MM.1S (cell line): ENCODE measurements at regions not wholly inside any gene's neighbourhood (a gene's known extent, or its start where the extent isn't known, plus 50 kb on each side); places are given as distances from the start of the nearest gene placed in this dataset.

Source experiments
- DNase-seq: peaks from one replicate; pipeline ENCODE4 v3.0.0-alpha.2; 2015
- H2AFZ ChIP-seq: fragments of 300-600 bp; sonication (generic); 2 replicates; pipeline ENCODE4 v1.6.0; 2016; ENCODE audit warnings: antibody characterized with exemption, low read length
- H3F3A ChIP-seq: fragments of 300-600 bp; sonication (generic); 2 replicates; pipeline ENCODE4 v1.6.1; 2016; ENCODE audit warnings: mild to moderate bottlenecking, antibody characterized with exemption, low read length, moderate library complexity, mixed read lengths; ENCODE audit not compliant: insufficient read depth
- H3K27ac ChIP-seq: fragments of 300-600 bp; sonication (generic); 2 replicates; pipeline ENCODE4 v1.5.1; 2016; ENCODE audit warnings: mild to moderate bottlenecking, low read length
- H3K27me3 ChIP-seq: fragments of 300-600 bp; sonication (generic); replicated peaks from 2 replicates; pipeline ENCODE4 v1.6.0; 2016; ENCODE audit warnings: low read length; ENCODE audit not compliant: insufficient read depth
- H3K36me3 ChIP-seq: fragments of 300-600 bp; sonication (generic); replicated peaks from 2 replicates; pipeline ENCODE4 v1.6.1; 2016; ENCODE audit warnings: mild to moderate bottlenecking, low read length, mixed read lengths; ENCODE audit not compliant: insufficient read depth
- H3K4me1 ChIP-seq: fragments of 300-600 bp; sonication (generic); 2 replicates; pipeline ENCODE4 v1.6.1; 2016; ENCODE audit warnings: low read length, mixed read lengths
- H3K4me2 ChIP-seq: fragments of 300-600 bp; sonication (generic); 2 replicates; pipeline ENCODE4 v1.6.0; 2016; ENCODE audit warnings: low read depth, low read length
- H3K4me3 ChIP-seq: fragments of 300-600 bp; sonication (generic); 2 replicates; pipeline ENCODE4 v1.5.1; 2016; ENCODE audit warnings: low read length, mixed read lengths
- H3K79me2 ChIP-seq: fragments of 300-600 bp; sonication (generic); 2 replicates; pipeline ENCODE4 v1.6.1; 2016; ENCODE audit warnings: mixed run types, low read length, mixed read lengths
- H3K9ac ChIP-seq: fragments of 300-600 bp; sonication (generic); 2 replicates; pipeline ENCODE4 v1.6.1; 2016; ENCODE audit warnings: low read length, mixed read lengths
- H3K9me2 ChIP-seq: fragments of 300-600 bp; sonication (generic); replicated peaks from 2 replicates; pipeline ENCODE4 v1.6.1; 2016; ENCODE audit warnings: mild to moderate bottlenecking, low read length, mixed read lengths; ENCODE audit not compliant: insufficient read depth
- H3K9me3 ChIP-seq: fragments of 300-600 bp; sonication (generic); replicated peaks from 2 replicates; pipeline ENCODE4 v1.6.1; 2016; ENCODE audit warnings: mild to moderate bottlenecking, low read length, mixed read lengths; ENCODE audit not compliant: insufficient read depth
- H4K20me1 ChIP-seq: fragments of 300-600 bp; sonication (generic); 2 replicates; pipeline ENCODE4 v1.6.1; 2016; ENCODE audit warnings: mild to moderate bottlenecking, low read length, moderate library complexity, mixed read lengths; ENCODE audit not compliant: insufficient read depth
- EZH2 ChIP-seq: fragments of 300-600 bp; sonication (generic); optimal IDR thresholded peaks from 2 replicates; pipeline ENCODE3; 2017; ENCODE audit warnings: low read depth, mild to moderate bottlenecking, antibody characterized with exemption, low read length, mixed read lengths
- EZH2phosphoT487 ChIP-seq: fragments of 300-600 bp; sonication (generic); IDR thresholded peaks from 2 replicates; pipeline ENCODE4 v1.6.1; 2018; ENCODE audit warnings: antibody characterized with exemption, low read length
- TF ChIP-seq, protein P1 (sequence below): fragments of 300-600 bp; sonication (generic); IDR thresholded peaks from 2 replicates; pipeline ENCODE4 v1.5.1; 2016; ENCODE audit warnings: antibody characterized with exemption, low read length, mixed read lengths

DNA sequence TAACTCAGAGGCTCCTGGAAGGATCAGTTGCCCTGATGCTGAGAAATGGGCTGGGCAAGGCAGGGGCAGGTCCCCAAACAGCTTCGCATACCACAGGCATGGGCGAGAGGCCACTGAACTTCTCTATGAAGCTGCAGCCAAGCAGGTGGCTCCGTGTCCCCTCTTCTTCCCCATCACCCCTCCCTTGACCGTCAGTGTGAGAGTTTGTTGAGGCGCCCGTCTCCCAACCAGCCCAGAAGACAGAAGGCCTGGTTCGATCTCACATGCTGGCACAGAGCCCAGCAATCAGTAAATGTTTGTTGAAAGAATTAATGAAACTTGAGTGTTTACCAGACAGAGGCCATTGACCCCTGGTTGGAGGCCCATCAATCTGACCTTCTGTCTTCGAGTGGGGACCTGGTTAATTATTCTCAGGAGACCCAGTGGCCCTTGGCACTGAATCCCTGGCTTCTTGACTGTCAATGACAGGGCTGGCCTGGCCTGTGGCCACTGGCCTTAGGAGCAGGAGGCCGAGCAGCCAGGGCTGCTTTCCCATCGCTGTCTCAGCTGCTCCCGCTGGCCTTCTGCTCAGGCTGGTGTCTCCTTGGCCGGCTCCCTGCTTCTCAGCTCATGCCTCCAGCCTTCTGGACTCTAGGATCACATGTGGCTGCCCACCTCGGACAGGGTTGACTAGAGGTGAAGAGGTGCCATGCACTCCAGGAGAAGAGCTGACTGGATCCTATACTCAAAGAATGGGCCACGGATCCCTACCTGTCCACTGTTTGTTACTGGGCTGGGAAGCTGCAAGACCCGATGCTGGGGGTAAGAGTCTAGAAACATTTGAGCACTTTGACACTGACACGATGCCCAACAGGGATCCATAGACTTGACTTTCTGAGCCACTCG is 113.4 kb downstream of the ASB7 start:
- no peak for DNase-seq
- H3K9me3 ChIP-seq: no peaks in the 10 kb centered on the region
- H3K79me2 ChIP-seq: no peaks in the 10 kb centered on the region
- H3K9ac ChIP-seq: no peak overlapping the region
- TF ChIP-seq, protein P1, sequence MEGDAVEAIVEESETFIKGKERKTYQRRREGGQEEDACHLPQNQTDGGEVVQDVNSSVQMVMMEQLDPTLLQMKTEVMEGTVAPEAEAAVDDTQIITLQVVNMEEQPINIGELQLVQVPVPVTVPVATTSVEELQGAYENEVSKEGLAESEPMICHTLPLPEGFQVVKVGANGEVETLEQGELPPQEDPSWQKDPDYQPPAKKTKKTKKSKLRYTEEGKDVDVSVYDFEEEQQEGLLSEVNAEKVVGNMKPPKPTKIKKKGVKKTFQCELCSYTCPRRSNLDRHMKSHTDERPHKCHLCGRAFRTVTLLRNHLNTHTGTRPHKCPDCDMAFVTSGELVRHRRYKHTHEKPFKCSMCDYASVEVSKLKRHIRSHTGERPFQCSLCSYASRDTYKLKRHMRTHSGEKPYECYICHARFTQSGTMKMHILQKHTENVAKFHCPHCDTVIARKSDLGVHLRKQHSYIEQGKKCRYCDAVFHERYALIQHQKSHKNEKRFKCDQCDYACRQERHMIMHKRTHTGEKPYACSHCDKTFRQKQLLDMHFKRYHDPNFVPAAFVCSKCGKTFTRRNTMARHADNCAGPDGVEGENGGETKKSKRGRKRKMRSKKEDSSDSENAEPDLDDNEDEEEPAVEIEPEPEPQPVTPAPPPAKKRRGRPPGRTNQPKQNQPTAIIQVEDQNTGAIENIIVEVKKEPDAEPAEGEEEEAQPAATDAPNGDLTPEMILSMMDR: no peak
- TF ChIP-seq EZH2phosphoT487: no peak
- TF ChIP-seq EZH2: no peak
- no peaks in the 10 kb centered on the region for H4K20me1 ChIP-seq
- no peak overlapping the region for H3K4me2 ChIP-seq
- no peaks in the 10 kb centered on the region for H3K9me2 ChIP-seq
- H3K27ac ChIP-seq: no peak overlapping the region
- no peaks in the 10 kb centered on the region; the same call in 1 of the 2 replicates for H3K27me3 ChIP-seq
- H3K36me3 ChIP-seq: no peaks in the 10 kb centered on the region
- H3K4me3 ChIP-seq: no peak overlapping the region
- H3K4me1 ChIP-seq: no peaks in the 10 kb centered on the region
- no peak overlapping the region for H2AFZ ChIP-seq
- no peaks in the 10 kb centered on the region for H3F3A ChIP-seq

DNA sequence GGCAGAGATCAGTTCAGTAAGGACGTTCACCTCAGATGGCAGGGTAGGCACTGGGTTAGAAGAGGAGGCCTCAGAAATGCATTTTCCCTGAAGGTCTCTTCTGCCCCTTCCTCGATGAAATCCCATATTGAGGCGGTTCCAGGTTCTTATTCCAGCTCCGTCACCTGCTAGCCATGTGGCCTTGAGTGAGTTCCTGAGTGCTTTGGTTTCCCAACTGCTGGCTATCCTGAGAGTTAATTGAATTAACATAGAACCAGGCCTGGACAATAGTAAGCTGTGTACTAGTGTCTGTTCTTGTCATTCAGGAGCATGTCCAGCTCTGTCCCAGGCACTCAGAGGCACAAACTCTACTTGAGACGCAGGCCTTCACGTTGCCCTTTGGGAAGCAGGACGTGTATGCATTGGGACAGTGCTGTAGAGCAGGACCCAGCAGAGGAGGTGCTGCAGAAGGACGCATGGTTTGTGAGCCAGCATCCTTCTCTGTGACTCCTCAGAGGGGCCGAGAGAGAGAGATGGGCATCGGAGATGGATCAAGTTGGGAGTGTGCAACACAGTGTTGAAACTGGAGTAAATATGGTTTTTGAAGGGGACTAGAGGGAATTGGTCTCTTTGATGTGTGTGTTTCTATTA is 114.2 kb downstream of the ASB7 start:
- no peaks in the 10 kb centered on the region for H3K9me2 ChIP-seq
- no peak for TF ChIP-seq EZH2
- TF ChIP-seq, protein P1: no peak
- no peak for TF ChIP-seq EZH2phosphoT487
- no peaks in the 10 kb centered on the region for H3K9me3 ChIP-seq
- H3K4me2 ChIP-seq: no peak overlapping the region
- H2AFZ ChIP-seq: no peak overlapping the region
- no peak overlapping the region for H3K4me3 ChIP-seq
- DNase-seq: no peak
- H3K9ac ChIP-seq: no peak overlapping the region
- no peaks in the 10 kb centered on the region for H4K20me1 ChIP-seq
- no peak overlapping the region for H3K27ac ChIP-seq
- no peaks in the 10 kb centered on the region for H3K4me1 ChIP-seq
- no peaks in the 10 kb centered on the region; the same call in 1 of the 2 replicates for H3K27me3 ChIP-seq
- H3F3A ChIP-seq: no peaks in the 10 kb centered on the region
- H3K36me3 ChIP-seq: no peaks in the 10 kb centered on the region
- no peaks in the 10 kb centered on the region for H3K79me2 ChIP-seq

DNA sequence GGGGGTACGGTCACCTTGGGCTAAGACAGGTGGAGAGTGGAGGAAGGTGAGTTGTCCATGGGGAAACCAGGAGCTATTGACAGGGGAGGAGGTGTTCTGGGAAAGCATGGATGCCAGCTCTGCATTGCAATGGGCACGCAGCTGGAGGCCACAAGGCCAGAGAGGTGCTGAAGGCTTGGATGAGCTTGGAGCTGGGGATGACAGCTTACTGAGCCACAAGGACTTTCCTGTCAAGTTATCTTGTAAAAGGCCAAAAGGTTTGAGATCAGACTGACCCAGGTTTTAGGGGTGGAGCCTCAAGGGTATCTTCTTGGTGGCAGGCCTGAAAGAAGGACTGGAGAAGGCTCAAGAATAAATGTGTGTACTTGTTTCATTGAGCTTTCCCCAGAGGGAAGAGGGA is 115.2 kb downstream of the ASB7 start:
- H3K79me2 ChIP-seq: no peaks in the 10 kb centered on the region
- H3K4me2 ChIP-seq: no peak overlapping the region
- no peaks in the 10 kb centered on the region for H3F3A ChIP-seq
- no peak overlapping the region for H3K27ac ChIP-seq
- no peak for DNase-seq
- no peak overlapping the region for H3K4me3 ChIP-seq
- H3K27me3 ChIP-seq: no peaks in the 10 kb centered on the region; the same call in 1 of the 2 replicates
- H2AFZ ChIP-seq: no peak overlapping the region
- no peaks in the 10 kb centered on the region for H4K20me1 ChIP-seq
- TF ChIP-seq EZH2 (no peak), EZH2phosphoT487 (no peak)
- TF ChIP-seq, protein P1: no peak
- no peaks in the 10 kb centered on the region for H3K4me1 ChIP-seq
- H3K9me3 ChIP-seq: no peaks in the 10 kb centered on the region
- H3K9me2 ChIP-seq: no peaks in the 10 kb centered on the region
- no peak overlapping the region for H3K9ac ChIP-seq
- H3K36me3 ChIP-seq: no peaks in the 10 kb centered on the region
